Stimulated activated CD4-positive, alpha-beta T cell treated with anti-CD3 and anti-CD28 coated beads, Interleukin-4, amount 100 ng/mL, for 24 hours (primary cell): ENCODE measurements at regions not wholly inside any gene's neighbourhood (a gene's known extent, or its start where the extent isn't known, plus 50 kb on each side); places are given as distances from the start of the nearest gene placed in this dataset.
"Not testable (repeated sequence)": the region's sequence is repeated elsewhere in the genome, so short reads cannot be mapped to it uniquely, and the experiment has no call there.

ENCODE experiments used
- DNase-seq: peaks from one replicate; pipeline ENCODE4 v3.0.0-alpha.2; 2020

DNA sequence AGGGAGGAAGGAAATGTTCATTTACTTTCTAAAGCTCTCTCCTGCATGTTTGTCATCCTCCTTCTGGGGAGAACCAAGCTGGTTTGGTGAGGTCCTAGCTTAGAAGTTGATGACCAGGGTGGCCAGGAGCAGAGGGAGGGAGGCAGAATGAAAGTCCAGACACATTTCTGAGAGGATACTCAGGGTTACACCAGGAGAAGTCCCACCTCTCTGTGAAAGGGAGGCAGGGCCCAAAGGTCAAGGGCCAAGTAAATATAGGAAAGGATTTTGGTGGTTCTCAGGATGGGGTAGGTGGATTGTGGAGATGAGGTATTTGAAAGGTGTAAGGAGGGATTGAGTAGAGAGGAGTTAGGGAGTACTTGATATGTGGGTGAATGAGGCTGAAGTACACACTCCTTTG lies 58.0 kb upstream of the FBXO11 start:
- no peak for DNase-seq

DNA sequence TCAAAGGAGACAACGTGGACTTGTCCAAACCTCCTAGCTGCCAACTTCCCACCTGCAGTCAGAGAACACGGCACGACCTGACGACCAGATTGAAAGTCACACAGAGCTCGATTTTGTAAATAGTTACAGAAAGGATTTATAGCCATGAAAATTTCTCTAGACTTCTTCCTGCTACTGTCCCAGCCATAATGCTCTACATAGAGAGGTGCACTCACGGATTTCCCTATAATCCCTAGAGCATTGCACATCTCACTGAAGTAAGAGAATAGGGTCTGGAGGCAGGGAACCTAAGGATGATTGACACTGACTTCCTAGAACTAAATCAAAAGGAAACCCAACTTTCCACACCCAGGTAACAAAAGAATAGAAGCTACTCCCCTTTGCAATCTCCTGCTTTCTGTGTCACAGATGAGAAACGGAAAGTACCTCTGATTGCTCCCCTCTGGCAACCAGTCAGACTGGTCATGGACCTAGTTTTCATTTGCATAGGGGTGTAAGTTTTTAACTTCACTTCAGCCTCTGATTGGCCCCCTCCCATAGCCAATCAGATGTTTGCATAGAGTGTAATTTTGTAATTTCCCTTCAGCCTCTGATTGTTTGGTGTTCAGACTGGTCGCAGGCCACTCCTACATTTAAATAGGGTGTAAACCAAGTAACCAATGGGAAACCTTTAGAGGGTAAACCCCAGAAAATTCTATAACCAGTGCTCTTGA lies 58.6 kb upstream of the FBXO11 start:
- no peak for DNase-seq

DNA sequence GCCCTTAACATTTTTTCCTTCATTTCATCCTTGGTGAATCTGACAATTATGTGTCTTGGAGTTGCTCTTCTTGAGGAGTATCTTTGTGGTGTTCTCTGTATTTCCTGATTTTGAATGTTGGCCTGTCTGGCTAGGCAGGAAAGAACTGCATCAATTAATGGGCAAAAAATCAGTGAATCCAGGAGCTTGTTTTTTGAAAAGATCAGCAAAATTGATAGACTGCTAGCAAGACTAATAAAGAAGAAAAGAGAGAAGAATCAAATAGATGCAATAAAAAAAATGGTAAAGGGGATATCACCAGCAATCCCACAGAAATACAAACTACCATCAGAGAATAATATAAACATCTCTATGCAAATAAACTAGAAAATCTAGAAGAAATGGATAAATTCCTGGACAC lies 70.4 kb upstream of the FBXO11 start:
- not testable (repeated sequence) for DNase-seq

- DNase-seq, result no peak
Observed at GRCh38 chr2:47984041-47984440, 77.7 kb upstream of the FBXO11 start.

DNA sequence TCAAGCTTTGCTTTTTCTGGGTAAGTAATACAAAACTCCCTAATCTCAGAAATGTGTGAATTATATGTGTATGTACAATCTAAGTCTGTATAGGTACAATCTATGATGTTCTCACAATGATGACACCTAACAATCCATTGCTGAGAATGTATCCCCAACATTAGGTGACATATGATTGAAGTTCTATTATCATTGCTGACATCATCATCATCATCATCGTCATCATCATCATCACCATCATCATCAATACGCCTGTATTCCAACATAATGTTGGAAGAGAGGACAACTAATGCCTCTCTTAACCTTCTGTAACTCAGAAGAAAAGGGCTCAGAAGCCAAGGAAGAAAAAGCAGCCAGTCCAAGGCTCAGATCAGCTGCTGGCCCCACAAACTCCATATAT lies 84.2 kb upstream of the FBXO11 start:
- no peak for DNase-seq

- no peak for DNase-seq
Observed at GRCh38 chr2:47992671-47993070, 86.4 kb upstream of the FBXO11 start.

GRCh38 chr2:47996808-47997207 lies 90.5 kb upstream of the FBXO11 start:
- no peak for DNase-seq

DNA sequence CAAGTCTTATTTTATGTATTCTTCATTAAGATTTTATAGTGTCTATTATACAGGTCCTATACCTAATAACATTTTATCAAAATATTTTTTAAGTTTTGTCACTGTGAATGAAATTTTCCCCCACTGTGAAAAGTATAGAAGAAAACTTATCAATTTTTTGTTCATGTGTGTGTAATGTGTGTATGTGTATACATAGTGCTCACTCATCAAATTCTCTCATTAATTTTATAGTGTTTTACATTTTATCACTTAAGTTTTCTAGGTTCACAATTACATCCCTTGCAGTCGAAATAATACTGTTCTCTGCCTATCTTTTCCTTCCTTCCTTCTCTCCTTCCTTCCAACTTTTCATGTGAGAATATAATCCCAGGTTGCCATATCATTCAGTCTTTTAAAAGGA lies 93.2 kb upstream of the FBXO11 start:
- no peak for DNase-seq

GRCh38 chr2:48001498-48001897 lies 95.2 kb upstream of the FBXO11 start:
- DNase-seq, result no peak

GRCh38 chr2:48006094-48006493 lies 99.8 kb upstream of the FBXO11 start:
- DNase-seq, result no peak

DNA sequence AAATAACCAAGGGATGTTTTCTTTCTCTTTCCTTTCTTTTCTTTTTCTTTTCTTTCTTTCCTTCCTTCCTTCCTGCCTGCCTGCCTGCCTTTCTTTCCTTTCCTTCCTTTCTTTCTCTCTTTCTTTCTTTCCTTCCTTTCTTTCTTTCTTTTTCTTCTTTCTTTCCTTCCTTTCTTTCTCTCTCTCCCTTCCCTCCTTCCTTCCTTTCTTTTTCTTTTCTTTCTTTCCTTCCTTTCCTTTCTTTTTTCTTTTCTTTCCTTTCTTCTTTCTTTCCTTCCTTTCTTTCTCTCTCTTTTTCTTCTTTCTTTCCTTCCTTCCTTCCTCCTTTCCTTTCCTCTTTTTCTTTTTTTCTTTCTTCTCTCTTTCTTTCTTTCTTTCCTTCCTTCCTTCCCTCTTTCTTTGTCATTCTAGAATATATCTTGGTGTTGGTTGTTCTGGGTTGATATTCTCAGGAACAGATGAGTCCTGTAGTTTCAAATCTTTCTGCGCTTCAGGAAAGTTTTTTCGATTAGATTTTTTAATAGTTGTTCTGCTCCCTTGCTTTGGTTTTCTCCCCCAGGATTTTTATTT lies 101.5 kb upstream of the FBXO11 start:
- no peak for DNase-seq

DNA sequence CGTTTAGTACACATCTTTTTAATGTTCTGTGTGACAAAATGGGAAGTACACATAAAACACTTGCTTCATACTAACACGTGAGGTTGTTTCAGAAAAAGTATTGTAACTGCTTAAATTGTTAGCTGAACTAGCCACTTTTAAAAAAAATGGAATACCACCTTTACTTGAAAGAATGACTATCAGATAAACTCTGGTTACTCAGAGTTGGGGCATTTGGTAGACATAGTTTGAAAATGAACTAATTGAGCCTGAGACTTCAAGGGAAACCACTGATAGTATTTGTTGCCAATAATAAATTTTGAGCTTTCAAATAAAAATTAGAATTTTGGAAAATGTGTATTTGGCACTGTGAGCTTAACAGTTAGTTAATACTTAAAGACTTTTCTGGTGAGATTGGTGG lies 103.0 kb upstream of the FBXO11 start:
- no peak for DNase-seq

GRCh38 chr2:48015421-48015820 lies 109.1 kb upstream of the FBXO11 start:
- no peak for DNase-seq

GRCh38 chr2:48016225-48017019 lies 110.1 kb upstream of the FBXO11 start:
- DNase-seq, result no peak

GRCh38 chr2:48017136-48017535 lies 110.8 kb upstream of the FBXO11 start:
- no peak for DNase-seq

- no peak for DNase-seq
Observed at GRCh38 chr2:48018480-48018879, 112.2 kb upstream of the FBXO11 start.

DNA sequence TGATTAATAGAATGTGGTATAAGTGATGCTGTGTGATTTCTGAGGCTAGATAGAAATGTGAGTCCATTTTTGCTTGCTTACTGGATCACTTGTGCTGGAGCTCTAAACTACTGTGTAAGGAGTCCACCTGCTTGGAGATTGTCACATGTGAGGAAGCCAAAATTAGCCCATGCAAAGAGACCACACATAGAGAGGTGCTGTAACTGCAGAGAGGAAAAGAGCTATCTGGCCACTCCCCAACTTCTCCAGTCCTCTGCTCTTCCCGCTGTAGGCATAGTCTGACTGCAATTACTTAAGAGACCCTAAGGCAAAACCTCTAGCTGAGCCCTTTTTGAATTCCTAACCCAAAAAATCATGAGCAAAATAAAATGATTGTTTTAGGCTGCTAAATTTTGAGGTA lies 120.6 kb upstream of the FBXO11 start:
- DNase-seq, result no peak

DNA sequence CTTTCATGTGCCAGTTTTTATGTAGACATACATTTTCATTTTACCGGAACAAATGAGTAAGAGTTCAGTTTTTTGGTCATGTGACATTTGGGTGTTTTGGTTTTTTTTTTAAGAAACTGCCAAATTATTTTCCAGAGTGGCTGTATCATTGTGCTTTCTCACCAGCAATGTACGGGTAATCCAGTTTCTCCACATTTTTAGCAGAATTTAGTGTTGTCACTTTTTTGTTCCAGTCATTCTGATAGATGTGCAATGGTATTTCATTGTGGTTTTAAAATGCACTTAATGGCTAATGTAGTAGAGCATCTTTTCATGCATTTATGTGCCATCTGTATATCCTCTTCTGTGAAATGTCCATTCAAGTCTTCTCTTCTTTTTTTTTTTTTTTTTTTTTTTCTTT lies 126.5 kb upstream of the FBXO11 start:
- no peak for DNase-seq

DNA sequence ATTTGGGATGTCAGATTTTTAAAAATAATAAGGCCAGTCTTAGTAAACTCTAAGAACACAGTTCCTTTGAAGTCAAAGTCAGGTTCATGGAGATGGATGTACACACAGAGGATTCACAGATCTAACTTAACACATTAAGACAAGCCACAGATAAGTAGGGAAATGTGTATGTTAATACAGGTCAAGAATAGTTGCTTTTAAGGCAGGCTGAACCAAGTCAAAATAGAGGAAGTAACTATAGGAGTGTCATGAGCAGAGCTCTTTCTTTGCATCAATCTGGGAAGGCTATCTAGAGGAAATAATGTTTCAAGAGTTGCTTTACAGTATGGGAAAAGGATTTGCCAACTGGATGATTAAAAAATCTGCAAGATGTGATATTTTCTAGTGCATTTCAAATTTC lies 128.0 kb upstream of the FBXO11 start:
- DNase-seq, result no peak

DNA sequence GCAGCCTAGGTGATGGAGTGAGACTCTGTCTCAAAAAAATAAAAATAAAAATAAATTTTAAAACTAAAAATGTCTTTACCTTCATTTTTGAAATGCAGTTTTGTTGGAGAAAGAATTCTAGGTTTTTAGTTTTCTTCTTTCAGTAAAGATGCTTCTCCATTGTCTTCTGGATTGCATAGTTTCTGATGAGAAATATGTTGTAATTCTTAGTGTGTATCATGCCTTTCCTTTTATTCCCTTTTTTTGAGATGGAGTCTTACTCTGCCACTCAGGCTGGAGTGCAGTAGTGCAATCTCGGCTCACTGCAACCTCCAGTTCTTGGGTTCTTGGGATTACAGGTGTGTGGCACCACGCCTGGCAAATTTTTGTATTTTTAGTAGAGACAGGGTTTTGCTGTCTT lies 130.0 kb upstream of the FBXO11 start:
- no peak for DNase-seq

GRCh38 chr2:48039209-48039990 lies 133.1 kb upstream of the FBXO11 start:
- DNase-seq, result no peak

GRCh38 chr2:48043131-48043700 lies 136.9 kb upstream of the FBXO11 start:
- no peak for DNase-seq

DNA sequence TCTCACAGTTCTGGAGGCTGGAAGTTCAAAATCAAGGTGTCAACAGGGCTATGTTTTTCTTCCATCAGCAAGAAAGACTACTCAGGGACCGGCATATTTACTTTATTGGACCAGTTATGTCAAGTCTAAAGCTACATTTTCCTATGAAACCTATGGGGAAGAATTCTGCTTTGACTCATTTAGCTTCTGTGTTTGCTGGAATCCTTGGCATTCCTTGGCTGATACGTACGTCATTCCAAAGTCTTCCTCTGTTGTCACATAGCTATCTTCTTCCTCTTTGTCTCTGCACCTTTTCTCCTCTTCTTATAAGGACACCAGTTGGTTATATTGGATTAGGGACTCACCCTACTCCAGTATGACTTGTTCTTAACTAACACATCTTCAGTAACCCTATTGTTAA lies 137.4 kb upstream of the FBXO11 start:
- no peak for DNase-seq
